IMR-90 (cell line): ENCODE measurements at regions not wholly inside any gene's neighbourhood (a gene's known extent, or its start where the extent isn't known, plus 50 kb on each side); places are given as distances from the start of the nearest gene placed in this dataset.
A peak's percentile ranks its signal among the peaks of the same experiment; 100 is the strongest.

Experiments used
- ATAC-seq: fragments of 200-7000 bp; cut with Tn5 transposase; 2 replicates; pipeline ENCODE4 v1.9.1; 2020; ENCODE audit warnings: low read depth, mild to moderate bottlenecking, moderate library complexity
- BruUV-seq: library from RNA; stranded (reverse); fragments of 400-500 nt; replicated peaks from 2 replicates; lab custom pipeline; 2021; lab: Mats Ljungman, UMichigan
- CTCF ChIA-PET: fragments of 300-600 bp; formaldehyde crosslinking; extraction: SDS; loops from one replicate; lab custom pipeline; 2021; ENCODE audit warnings: antibody characterized with exemption; lab: Yijun Ruan, JAX
- POLR2A ChIA-PET: fragments of 300-600 bp; sonication (Branson Sonifier 250); formaldehyde crosslinking; loops from one replicate; lab custom pipeline; 2022; ENCODE audit warnings: antibody characterized with exemption; ENCODE audit not compliant: unreplicated experiment; lab: Charles Lee
- DNase-seq: peaks from one replicate; pipeline ENCODE4 v3.0.0; 2013
- H2AFZ ChIP-seq: replicated peaks from 2 replicates; pipeline ENCODE3; 2013; ENCODE audit warnings: low read length, mild to moderate bottlenecking; ENCODE audit not compliant: poor library complexity
- H2AK5ac ChIP-seq: 2 replicates; pipeline ENCODE4 v1.6.1; 2013; ENCODE audit warnings: low read depth, low read length, inconsistent platforms
- H2AK9ac ChIP-seq: replicated peaks from 2 replicates; pipeline ENCODE3; 2013; ENCODE audit warnings: mild to moderate bottlenecking, low read depth, low read length, moderate library complexity; ENCODE audit not compliant: poor library complexity
- H2BK120ac ChIP-seq: 2 replicates; pipeline ENCODE4 v1.6.1; 2013; ENCODE audit warnings: low read depth, low read length, inconsistent platforms
- H2BK15ac ChIP-seq: 3 replicates; pipeline ENCODE4 v1.6.1; 2013; ENCODE audit warnings: low read depth, low read length, inconsistent platforms
- H2BK20ac ChIP-seq: 2 replicates; pipeline ENCODE4 v1.6.1; 2013; ENCODE audit warnings: low read depth, mild to moderate bottlenecking, inconsistent platforms, low read length, moderate library complexity
- H2BK5ac ChIP-seq: 2 replicates; pipeline ENCODE4 v1.6.1; 2013; ENCODE audit warnings: mild to moderate bottlenecking, low read depth, low read length, inconsistent platforms; ENCODE audit not compliant: poor library complexity, severe bottlenecking
- H3K14ac ChIP-seq: replicated peaks from 2 replicates; pipeline ENCODE4 v1.6.1; 2013; ENCODE audit warnings: low read depth, low read length, inconsistent platforms
- H3K18ac ChIP-seq: 2 replicates; pipeline ENCODE4 v1.6.1; 2013; ENCODE audit warnings: low read depth, low read length, control low read depth
- H3K23ac ChIP-seq: 2 replicates; pipeline ENCODE4 v1.6.1; 2013; ENCODE audit warnings: low read depth, low read length, inconsistent platforms
- H3K27ac ChIP-seq: 2 replicates; pipeline ENCODE4 v1.5.1; 2013; ENCODE audit warnings: mild to moderate bottlenecking, control low read depth, low read length; ENCODE audit not compliant: insufficient read depth
- H3K27me3 ChIP-seq: 2 replicates; pipeline ENCODE4 v1.6.1; 2013; ENCODE audit warnings: low read length; ENCODE audit not compliant: control insufficient read depth, insufficient read depth
- H3K36me3 ChIP-seq: 2 replicates; pipeline ENCODE4 v1.6.1; 2013; ENCODE audit warnings: low read length, mixed read lengths; ENCODE audit not compliant: control insufficient read depth, insufficient read depth
- H3K4ac ChIP-seq: 2 replicates; pipeline ENCODE4 v1.6.1; 2013; ENCODE audit warnings: low read depth, low read length, inconsistent platforms
- H3K4me1 ChIP-seq: 2 replicates; pipeline ENCODE4 v1.6.1; 2013; ENCODE audit warnings: low read length, mixed read lengths; ENCODE audit not compliant: control insufficient read depth, insufficient read depth
- H3K4me2 ChIP-seq: 2 replicates; pipeline ENCODE4 v1.6.1; 2013; ENCODE audit warnings: low read depth, mild to moderate bottlenecking, control low read depth, low read length, moderate library complexity
- H3K4me3 ChIP-seq: 2 replicates; pipeline ENCODE4 v1.5.1; 2013; ENCODE audit warnings: low read depth, mild to moderate bottlenecking, control low read depth, low read length, moderate library complexity; ENCODE audit not compliant: insufficient read depth
- H3K56ac ChIP-seq: 2 replicates; pipeline ENCODE4 v1.6.1; 2013; ENCODE audit warnings: low read length, inconsistent platforms; ENCODE audit not compliant: insufficient read depth; ENCODE audit errors: extremely low read depth
- H3K79me1 ChIP-seq, 2 experiments: 2 replicates each; pipeline ENCODE4 v1.6.1; 2013; ENCODE audit warnings: low read length in 2 of 2, inconsistent platforms in 1 of 2, low read depth in 1 of 2
- H3K9ac ChIP-seq: 2 replicates; pipeline ENCODE4 v1.6.1; 2013; ENCODE audit warnings: low read depth, low read length, control low read depth
- H3K9me1 ChIP-seq: 2 replicates; pipeline ENCODE4 v1.6.1; 2013; ENCODE audit warnings: low read length, inconsistent platforms; ENCODE audit not compliant: insufficient read depth
- H3K9me3 ChIP-seq: 2 replicates; pipeline ENCODE4 v1.6.1; 2013; ENCODE audit warnings: low read length; ENCODE audit not compliant: control insufficient read depth, insufficient read depth
- H4K20me1 ChIP-seq: 2 replicates; pipeline ENCODE4 v1.6.1; 2013; ENCODE audit warnings: low read length, inconsistent platforms; ENCODE audit not compliant: insufficient read depth
- H4K5ac ChIP-seq: 2 replicates; pipeline ENCODE4 v1.6.1; 2013; ENCODE audit warnings: mild to moderate bottlenecking, low read depth, low read length, control low read depth
- H4K8ac ChIP-seq, 2 experiments: 2 replicates each; pipeline ENCODE4 v1.6.1; 2013; ENCODE audit warnings: low read depth in 2 of 2, low read length in 2 of 2, control low read depth in 1 of 2, inconsistent platforms in 1 of 2
- H4K91ac ChIP-seq: 2 replicates; pipeline ENCODE4 v1.6.1; 2013; ENCODE audit warnings: low read depth, low read length, inconsistent platforms; ENCODE audit not compliant: insufficient read depth
- BHLHE40 ChIP-seq: fragments of 150-350 bp; IDR thresholded peaks from 2 replicates; pipeline ENCODE4 v1.6.1; 2016; ENCODE audit warnings: mild to moderate bottlenecking, low read depth, low read length
- CEBPB ChIP-seq: IDR thresholded peaks from 2 replicates; pipeline ENCODE4 v1.6.1; 2012; ENCODE audit warnings: low read depth, low read length, improper control_type of control experiment
- CHD1 ChIP-seq: IDR thresholded peaks from 2 replicates; pipeline ENCODE4 v1.6.1; 2012; ENCODE audit warnings: low read depth, low read length, improper control_type of control experiment
- CTCF ChIP-seq: conservative IDR thresholded peaks from 2 replicates; pipeline ENCODE4 v1.5.1; 2012; ENCODE audit warnings: mild to moderate bottlenecking, low read depth, low read length, improper control_type of control experiment
- FOS ChIP-seq: fragments of 150-350 bp; IDR thresholded peaks from 2 replicates; pipeline ENCODE4 v1.6.1; 2016; ENCODE audit warnings: low read depth, low read length
- MAFK ChIP-seq: IDR thresholded peaks from 2 replicates; pipeline ENCODE4 v1.6.1; 2012; ENCODE audit warnings: low read depth, low read length, improper control_type of control experiment
- MAZ ChIP-seq: IDR thresholded peaks from 2 replicates; pipeline ENCODE4 v1.6.1; 2012; ENCODE audit warnings: low read depth, mild to moderate bottlenecking, low read length, improper control_type of control experiment, moderate library complexity, borderline replicate concordance
- MXI1 ChIP-seq: IDR thresholded peaks from 2 replicates; pipeline ENCODE4 v1.6.1; 2012; ENCODE audit warnings: low read depth, mild to moderate bottlenecking, low read length, moderate library complexity, borderline replicate concordance
- NFE2L2 ChIP-seq: fragments of 150-350 bp; IDR thresholded peaks from 2 replicates; pipeline ENCODE4 v1.6.1; 2016; ENCODE audit warnings: low read depth, mild to moderate bottlenecking, low read length
- POLR2A ChIP-seq: IDR thresholded peaks from 2 replicates; pipeline ENCODE4 v1.6.1; 2012; ENCODE audit warnings: mild to moderate bottlenecking, low read depth, low read length
- RAD21 ChIP-seq: IDR thresholded peaks from 2 replicates; pipeline ENCODE4 v1.6.1; 2012; ENCODE audit warnings: low read length, improper control_type of control experiment
- RCOR1 ChIP-seq: IDR thresholded peaks from 2 replicates; pipeline ENCODE4 v1.6.1; 2012; ENCODE audit warnings: mild to moderate bottlenecking, low read length, improper control_type of control experiment; ENCODE audit not compliant: insufficient replicate concordance
- RFX5 ChIP-seq: IDR thresholded peaks from 2 replicates; pipeline ENCODE4 v1.8.0; 2012; ENCODE audit warnings: low read depth, mild to moderate bottlenecking, low read length, moderate library complexity
- SMC3 ChIP-seq: fragments of 150-350 bp; IDR thresholded peaks from 2 replicates; pipeline ENCODE4 v1.6.1; 2016; ENCODE audit warnings: low read depth, mild to moderate bottlenecking, antibody characterized with exemption, low read length, moderate library complexity
- USF2 ChIP-seq: fragments of 150-350 bp; IDR thresholded peaks from 2 replicates; pipeline ENCODE4 v1.6.1; 2017; ENCODE audit warnings: mild to moderate bottlenecking, antibody characterized with exemption, low read length, low read depth
- WGBS, 2 experiments: methylation state at CpG; one replicate each; pipeline versions ENCODE4 v1.1.5 to v1.1.7; 2013; ENCODE audit warnings: missing lambda C conversion rate in 2 of 2; ENCODE audit not compliant: insufficient read length in 1 of 2; ENCODE audit errors: extremely low coverage in 2 of 2; 5-methylcytosine and 5-hydroxymethylcytosine counted together
- dilution Hi-C: fragments of 300-500 bp; cut with HindIII; formaldehyde crosslinking; loops from one replicate; pipeline ENCODE4 v1.14.3; 2018; ENCODE audit warnings: low sequenced_read_pairs; ENCODE audit not compliant: unreplicated experiment
- in situ Hi-C: fragments of 300-500 bp; cut with MboI; formaldehyde crosslinking; loops from 3 replicates; pipeline ENCODE4 v1.14.3; 2019; ENCODE audit warnings: low sequenced_read_pairs, inconsistent platforms, mixed read lengths
- intact Hi-C: fragments of 100-400 bp; cut with micrococcal nuclease; formaldehyde crosslinking; loops from 2 replicates; pipeline ENCODE4 v1.10.0; 2022
- TF ChIP-seq, protein P1 (sequence below): fragments of 150-350 bp; IDR thresholded peaks from 2 replicates; pipeline ENCODE4 v1.6.1; 2016; ENCODE audit warnings: low read depth, mild to moderate bottlenecking, low read length, moderate library complexity, borderline replicate concordance

DNA sequence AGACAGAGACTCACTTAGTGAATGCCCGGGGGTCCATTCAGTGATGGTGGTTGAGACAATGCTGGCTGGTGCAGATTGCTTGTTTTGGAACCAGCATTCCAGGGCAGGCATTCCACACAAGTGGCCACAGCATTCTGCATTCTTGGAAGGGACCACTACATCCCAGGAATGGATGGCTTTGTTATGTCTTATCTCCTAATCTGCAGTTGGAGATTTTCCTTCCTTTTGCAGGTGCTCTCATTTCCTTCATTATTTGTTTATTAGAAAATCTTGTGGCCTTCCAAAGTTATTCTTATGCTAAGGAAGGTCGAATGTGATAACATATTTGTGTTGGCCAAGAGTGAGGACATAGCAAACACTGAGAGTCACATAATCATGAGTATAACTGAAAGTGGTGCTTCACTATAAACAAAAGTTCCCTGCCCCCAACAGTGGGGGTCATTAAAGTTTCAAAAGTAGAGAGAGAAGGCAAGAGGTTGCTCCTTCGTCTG, 66.0 kb downstream of the BMP4 start:
- Histone ChIP-seq H3K18ac (peak overlapping the region; percentile 44; the same call in 1 of the 2 replicates), H3K4me1 (peaks cover 15% of the 10 kb centered on the region), H3K27ac (no peak overlapping the region), H3K36me3 (no peaks in the 10 kb centered on the region), H3K4me3 (no peak overlapping the region), H3K9me1 (peaks cover 3% of the 10 kb centered on the region; the same call in 1 of the 2 replicates), H4K5ac (no peak overlapping the region), H2AK5ac (0 out of 2 replicates have a peak overlapping the region, but pooled peaks have one; percentile 6), H3K23ac (no peak overlapping the region), H4K20me1 (no peaks in the 10 kb centered on the region), H3K4ac (peak overlapping the region; percentile 25; the same call in 1 of the 2 replicates), H4K8ac (no peak overlapping the region), H4K91ac (peak overlapping the region; percentile 2; the same call in 1 of the 2 replicates), H3K79me1 (no peaks in the 10 kb centered on the region), H2BK20ac (peak overlapping the region; percentile 71; the same call in 1 of the 2 replicates), H3K14ac (no peak overlapping the region), H2BK120ac (0 out of 2 replicates have a peak overlapping the region, but pooled peaks have one; percentile 18), H2BK5ac (no peak overlapping the region), H3K27me3 (no peaks in the 10 kb centered on the region; the same call in 1 of the 2 replicates), H3K56ac (no peak overlapping the region), H2AK9ac (peak overlapping the region; percentile 6), H3K9me3 (no peaks in the 10 kb centered on the region), H2AFZ (no peak overlapping the region), H3K4me2 (no peak overlapping the region), H2BK15ac (no peak overlapping the region), H3K9ac (no peak overlapping the region)
- intact Hi-C loops (loop anchor here (5.0 kb wide), 2 partner anchors 62 to 353 kb away; no protein-coding TSS in a partner anchor), dilution Hi-C loops (no loop called here), in situ Hi-C loops (no loop called here)
- DNase-seq = peak; percentile 38
- no CpG with 5 or more reads among the region's 3 CpGs for whole genome bisulfite sequencing, 2 experiments
- ATAC-seq = peak; percentile 62
- BruUV-seq = no TSS peak
- TF ChIP-seq MXI1 (no peak), NFE2L2 (no peak), MAZ (no peak), SMC3 (no peak), CTCF (no peak), RAD21 (no peak), BHLHE40 (no peak), RFX5 (no peak), USF2 (no peak), CHD1 (no peak), POLR2A (no peak), RCOR1 (no peak), CEBPB (no peak), MAFK (no peak), FOS (no peak)
- TF ChIP-seq, protein P1, sequence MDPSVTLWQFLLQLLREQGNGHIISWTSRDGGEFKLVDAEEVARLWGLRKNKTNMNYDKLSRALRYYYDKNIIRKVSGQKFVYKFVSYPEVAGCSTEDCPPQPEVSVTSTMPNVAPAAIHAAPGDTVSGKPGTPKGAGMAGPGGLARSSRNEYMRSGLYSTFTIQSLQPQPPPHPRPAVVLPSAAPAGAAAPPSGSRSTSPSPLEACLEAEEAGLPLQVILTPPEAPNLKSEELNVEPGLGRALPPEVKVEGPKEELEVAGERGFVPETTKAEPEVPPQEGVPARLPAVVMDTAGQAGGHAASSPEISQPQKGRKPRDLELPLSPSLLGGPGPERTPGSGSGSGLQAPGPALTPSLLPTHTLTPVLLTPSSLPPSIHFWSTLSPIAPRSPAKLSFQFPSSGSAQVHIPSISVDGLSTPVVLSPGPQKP = no peak
- POLR2A ChIA-PET = no interaction called here
- CTCF ChIA-PET = interaction anchor here (0.7 kb wide), 1 partner anchor 344 kb away, joined by 4 read pairs; no protein-coding TSS in a partner anchor
